OCI-LY1 (cell line): ENCODE measurements at regions not wholly inside any gene's neighbourhood (a gene's known extent, or its start where the extent isn't known, plus 50 kb on each side); places are given as distances from the start of the nearest gene placed in this dataset.

ENCODE experiments used
- H2AFZ ChIP-seq: fragments of 200-600 bp; sonication (generic), shearing (Covaris generic); 2 replicates; pipeline ENCODE4 v1.6.0; 2014; ENCODE audit warnings: antibody characterized with exemption, mild to moderate bottlenecking, low read length
- H3F3A ChIP-seq: fragments of 200-600 bp; sonication (generic), shearing (Covaris generic); 2 replicates; pipeline ENCODE4 v1.6.0; 2014; ENCODE audit warnings: mild to moderate bottlenecking, antibody characterized with exemption, low read length, moderate library complexity; ENCODE audit not compliant: insufficient read depth
- H3K27ac ChIP-seq: fragments of 200-600 bp; sonication (generic); 2 replicates; pipeline ENCODE4 v1.5.1; 2014; ENCODE audit warnings: low read length, mixed run types, mild to moderate bottlenecking, low read depth; ENCODE audit not compliant: poor library complexity, severe bottlenecking
- H3K27me3 ChIP-seq: fragments of 200-600 bp; sonication (generic); 2 replicates; pipeline ENCODE4 v1.6.0; 2014; ENCODE audit warnings: antibody characterized with exemption, mild to moderate bottlenecking, low read length, moderate library complexity; ENCODE audit not compliant: insufficient read depth
- H3K36me3 ChIP-seq: fragments of 200-600 bp; sonication (generic); 2 replicates; pipeline ENCODE4 v1.6.1; 2014; ENCODE audit warnings: mild to moderate bottlenecking, antibody characterized with exemption, low read length, moderate library complexity, mixed read lengths; ENCODE audit not compliant: insufficient read depth
- H3K4me1 ChIP-seq: fragments of 200-600 bp; sonication (generic); 2 replicates; pipeline ENCODE4 v1.5.1; 2014; ENCODE audit warnings: mild to moderate bottlenecking, low read length, moderate library complexity; ENCODE audit not compliant: insufficient read depth, severe bottlenecking
- H3K4me2 ChIP-seq: fragments of 200-600 bp; sonication (generic), shearing (Covaris generic); 2 replicates; pipeline ENCODE4 v1.6.1; 2014; ENCODE audit warnings: low read length
- H3K4me3 ChIP-seq: fragments of 200-600 bp; sonication (generic); 2 replicates; pipeline ENCODE4 v1.5.1; 2014; ENCODE audit warnings: low read length, low read depth, mild to moderate bottlenecking, mixed read lengths; ENCODE audit not compliant: poor library complexity, severe bottlenecking
- H3K79me2 ChIP-seq: fragments of 200-600 bp; shearing (Covaris generic); 2 replicates; pipeline ENCODE4 v1.6.1; 2016; ENCODE audit warnings: mixed run types, low read length, mixed read lengths; ENCODE audit not compliant: insufficient read depth
- H3K9ac ChIP-seq: fragments of 200-600 bp; sonication (generic), shearing (Covaris generic); 2 replicates; pipeline ENCODE4 v1.6.1; 2014; ENCODE audit warnings: mild to moderate bottlenecking, low read length, mixed read lengths
- H3K9me2 ChIP-seq: fragments of 200-600 bp; sonication (generic), shearing (Covaris generic); 2 replicates; pipeline ENCODE4 v1.6.1; 2014; ENCODE audit warnings: low read depth, mild to moderate bottlenecking, low read length, mixed read lengths
- H3K9me3 ChIP-seq: fragments of 200-600 bp; shearing (Covaris generic); 2 replicates; pipeline ENCODE4 v1.6.1; 2014; ENCODE audit warnings: low read length, mixed read lengths
- H4K20me1 ChIP-seq: fragments of 200-600 bp; sonication (generic), shearing (Covaris generic); 2 replicates; pipeline ENCODE4 v1.6.0; 2016; ENCODE audit warnings: mild to moderate bottlenecking, low read length; ENCODE audit not compliant: insufficient read depth
- CTCF ChIP-seq: fragments of 200-600 bp; sonication (generic), shearing (Covaris generic); IDR thresholded peaks from 2 replicates; pipeline ENCODE4 v1.5.1; 2017; ENCODE audit warnings: mild to moderate bottlenecking, antibody characterized with exemption, low read length, moderate library complexity, mixed read lengths
- EZH2 ChIP-seq: fragments of 200-600 bp; sonication (generic), shearing (Covaris generic); IDR thresholded peaks from 2 replicates; pipeline ENCODE4 v1.8.0; 2017; ENCODE audit warnings: borderline replicate concordance, mixed run types, mild to moderate bottlenecking, antibody characterized with exemption, low read length, moderate library complexity, mixed read lengths

- no peak for TF ChIP-seq CTCF
- no peak for TF ChIP-seq EZH2
- no peak overlapping the region for H3K9ac ChIP-seq
- H3K79me2 ChIP-seq, result no peaks in the 10 kb centered on the region
- no peaks in the 10 kb centered on the region for H3K36me3 ChIP-seq
- H3K4me2 ChIP-seq, result no peak overlapping the region
- no peaks in the 10 kb centered on the region for H3F3A ChIP-seq
- no peaks in the 10 kb centered on the region for H3K9me3 ChIP-seq
- H3K4me3 ChIP-seq, result no peak overlapping the region
- no peaks in the 10 kb centered on the region for H3K9me2 ChIP-seq
- no peaks in the 10 kb centered on the region for H4K20me1 ChIP-seq
- H3K27me3 ChIP-seq, result no peaks in the 10 kb centered on the region
- peak overlapping the region; percentile 9 for H3K27ac ChIP-seq
- no peak overlapping the region for H2AFZ ChIP-seq
- H3K4me1 ChIP-seq, result peaks cover 42% of the 10 kb centered on the region
Measured at GRCh38 chr3:103991-104390, 92.6 kb upstream of the CHL1 start.

GRCh38 chr3:105585-105984, 91.0 kb upstream of the CHL1 start:
- Histone ChIP-seq H3K9me3 (no peaks in the 10 kb centered on the region), H3K4me2 (no peak overlapping the region), H2AFZ (no peak overlapping the region), H3K9me2 (no peaks in the 10 kb centered on the region), H3K4me1 (peaks cover 42% of the 10 kb centered on the region), H3F3A (no peaks in the 10 kb centered on the region), H3K27ac (no peak overlapping the region), H4K20me1 (no peaks in the 10 kb centered on the region), H3K27me3 (no peaks in the 10 kb centered on the region), H3K79me2 (no peaks in the 10 kb centered on the region), H3K9ac (no peak overlapping the region), H3K4me3 (no peak overlapping the region), H3K36me3 (no peaks in the 10 kb centered on the region)
- TF ChIP-seq CTCF (no peak), EZH2 (no peak)

GRCh38 chr3:106619-107018, 89.9 kb upstream of the CHL1 start:
- no peaks in the 10 kb centered on the region for H3K36me3 ChIP-seq
- no peaks in the 10 kb centered on the region for H3K9me3 ChIP-seq
- peak overlapping the region; percentile 30 for H3K4me2 ChIP-seq
- peak overlapping the region; percentile 4; the same call in 1 of the 2 replicates for H2AFZ ChIP-seq
- peak overlapping the region; percentile 34; the same call in 1 of the 2 replicates for H3K9ac ChIP-seq
- no peaks in the 10 kb centered on the region for H3K27me3 ChIP-seq
- peaks cover 45% of the 10 kb centered on the region for H3K4me1 ChIP-seq
- H3K79me2 ChIP-seq, result no peaks in the 10 kb centered on the region
- H3F3A ChIP-seq, result no peaks in the 10 kb centered on the region
- no peaks in the 10 kb centered on the region for H3K9me2 ChIP-seq
- H3K4me3 ChIP-seq, result no peak overlapping the region
- H3K27ac ChIP-seq, result peak overlapping the region; percentile 85
- TF ChIP-seq CTCF, result no peak
- no peak for TF ChIP-seq EZH2
- H4K20me1 ChIP-seq, result no peaks in the 10 kb centered on the region
